Esophagus muscularis mucosa (tissue), 2 donors: ENCODE measurements at regions not wholly inside any gene's neighbourhood (a gene's known extent, or its start where the extent isn't known, plus 50 kb on each side); places are given as distances from the start of the nearest gene placed in this dataset.

Experiments
- EP300 ChIP-seq: sonication (generic); formaldehyde crosslinking; IDR thresholded peaks from one replicate; pipeline ENCODE4 v1.6.1; 2017; ENCODE audit warnings: antibody characterized with exemption
- POLR2A ChIP-seq: fragments of 450-650 bp; IDR thresholded peaks from one replicate; pipeline ENCODE4 v1.6.1; 2017; ENCODE audit warnings: antibody characterized with exemption, moderate library complexity, mild to moderate bottlenecking, low read depth

DNA sequence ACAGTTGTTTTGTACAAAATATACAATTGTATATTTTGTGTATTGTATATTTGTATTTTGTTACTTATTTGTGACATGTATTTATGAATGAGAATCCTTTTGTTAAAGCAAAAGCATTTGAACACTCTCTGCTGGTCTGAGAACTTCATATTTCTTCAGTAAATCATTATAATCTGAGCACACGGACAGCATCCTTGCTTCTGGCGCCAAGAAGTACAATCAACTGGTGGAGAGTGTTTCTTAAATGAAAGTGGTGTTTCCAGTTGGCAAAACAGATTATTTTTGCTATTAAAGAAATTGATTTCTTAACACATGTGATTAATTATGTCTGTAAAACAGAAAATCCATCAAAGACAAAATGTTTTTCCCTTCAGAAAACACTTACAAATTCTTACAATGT is 95.1 kb upstream of the COPS8 start:
- TF ChIP-seq EP300 (no peak), POLR2A (no peak)
